GM12873 (cell line): ENCODE measurements at regions not wholly inside any gene's neighbourhood (a gene's known extent, or its start where the extent isn't known, plus 50 kb on each side); places are given as distances from the start of the nearest gene placed in this dataset.

Experiments used
- CTCF ChIP-seq: IDR thresholded peaks from 2 replicates; pipeline ENCODE4 v1.5.1; 2012; ENCODE audit warnings: low read depth, mild to moderate bottlenecking, moderate library complexity, low read length, control low read depth; ENCODE audit not compliant: insufficient read depth; ENCODE audit errors: missing control alignments

GRCh38 chrX:10288373-10288975 lies 131.7 kb downstream of the CLCN4 start:
- no peak for TF ChIP-seq CTCF

GRCh38 chrX:10296576-10296975 lies 139.8 kb downstream of the CLCN4 start:
- no peak for TF ChIP-seq CTCF

GRCh38 chrX:10310511-10310910 lies 153.7 kb downstream of the CLCN4 start:
- no peak for TF ChIP-seq CTCF

GRCh38 chrX:10314530-10315104 lies 157.8 kb downstream of the CLCN4 start:
- no peak for TF ChIP-seq CTCF

- TF ChIP-seq CTCF = no peak
Measured at GRCh38 chrX:10325611-10326010, 168.8 kb downstream of the CLCN4 start.

GRCh38 chrX:10326578-10326977 lies 169.8 kb downstream of the CLCN4 start:
- TF ChIP-seq CTCF = peak; percentile 23

- TF ChIP-seq CTCF = no peak
Measured at GRCh38 chrX:10327651-10328050, 170.9 kb downstream of the CLCN4 start.

GRCh38 chrX:10329984-10330383 lies 173.2 kb downstream of the CLCN4 start:
- TF ChIP-seq CTCF = no peak
